ENCODE measurements at regions not wholly inside any gene's neighbourhood (a gene's known extent, or its start where the extent isn't known, plus 50 kb on each side); places are given as distances from the start of the nearest gene placed in this dataset.
"Not testable (repeated sequence)": the region's sequence is repeated elsewhere in the genome, so short reads cannot be mapped to it uniquely, and the experiment has no call there.

GRCh38 chr7:6991169-6991611 is 165.1 kb upstream of the CCZ1B start:
- not testable (repeated sequence) for TF ChIP-seq EZH2phosphoT487 (IDR thresholded peaks at IDR 0.05; ENCODE audit: low read depth, severe bottlenecking, unreplicated experiment); EZH2 (IDR thresholded peaks at IDR 0.05; ENCODE audit: borderline replicate concordance); CTCF (IDR thresholded peaks at IDR 0.05; ENCODE audit: poor library complexity)
